Thyroid gland (tissue), 4 donors: ENCODE measurements at regions not wholly inside any gene's neighbourhood (a gene's known extent, or its start where the extent isn't known, plus 50 kb on each side); places are given as distances from the start of the nearest gene placed in this dataset.

ENCODE experiments used
- CTCF ChIP-seq, 6 experiments: fragments of 200-600 bp in 3 of 6; fragments of 450-650 bp in 3 of 6; sonication (generic) in 3 of 6; IDR thresholded peaks; one replicate each; pipeline ENCODE4 v1.5.1; 2016 to 2019; ENCODE audit warnings: antibody characterized with exemption in 6 of 6, mild to moderate bottlenecking in 2 of 6, inconsistent platforms in 1 of 6, moderate library complexity in 1 of 6
- POLR2A ChIP-seq, 2 donors: fragments of 450-650 bp; IDR thresholded peaks; one replicate each; pipeline ENCODE4 v1.6.1; 2017; ENCODE audit warnings: antibody characterized with exemption in 2 of 2, mild to moderate bottlenecking in 2 of 2, moderate library complexity in 1 of 2

GRCh38 chr11:100630898-100631297 lies 56.2 kb upstream of the ARHGAP42 start:
- TF ChIP-seq CTCF (IDR thresholded peaks at IDR 0.05) (no peak), POLR2A (IDR thresholded peaks at IDR 0.05) (no peak)
